Ovary (tissue), 7 donors: ENCODE measurements at regions not wholly inside any gene's neighbourhood (a gene's known extent, or its start where the extent isn't known, plus 50 kb on each side); places are given as distances from the start of the nearest gene placed in this dataset.

Experiments used
- DNase-seq, 5 donors: peaks; one replicate each; pipeline ENCODE4 v3.0.0-alpha.2; 2019 to 2020
- H3K27ac ChIP-seq, 2 donors: fragments of 200-600 bp; one replicate each; pipeline versions ENCODE4 v1.5.1 to v1.8.0; 2019 to 2022
- H3K27me3 ChIP-seq: fragments of 200-600 bp; one replicate; pipeline ENCODE4 v1.8.0; 2022
- H3K36me3 ChIP-seq: fragments of 200-600 bp; sonication (generic); one replicate; pipeline ENCODE4 v1.5.1; 2019
- H3K4me1 ChIP-seq: one replicate; pipeline ENCODE4 v1.8.1; 2013; ENCODE audit warnings: mild to moderate bottlenecking, moderate library complexity; ENCODE audit not compliant: insufficient read depth
- H3K4me3 ChIP-seq: fragments of 200-600 bp; sonication (generic); one replicate; pipeline ENCODE4 v1.5.1; 2017
- H3K9me3 ChIP-seq, 2 donors: fragments of 200-600 bp in 1 of 2; sonication (generic) in 1 of 2; one replicate each; pipeline versions ENCODE4 v1.5.1 to v1.8.1; 2013 to 2019; ENCODE audit warnings: mild to moderate bottlenecking in 1 of 2, moderate library complexity in 1 of 2
- CTCF ChIP-seq, 3 donors: fragments of 450-650 bp in 2 of 3; fragments of 200-600 bp in 1 of 3; IDR thresholded peaks; one replicate each; pipeline versions ENCODE4 v1.5.1 to v1.8.0; 2016 to 2022; ENCODE audit warnings: antibody characterized with exemption in 3 of 3, mild to moderate bottlenecking in 1 of 3
- EP300 ChIP-seq: sonication (generic); formaldehyde crosslinking; IDR thresholded peaks from one replicate; pipeline ENCODE4 v1.6.1; 2017; ENCODE audit warnings: antibody characterized with exemption
- POLR2A ChIP-seq: fragments of 450-650 bp; IDR thresholded peaks from one replicate; pipeline ENCODE4 v1.6.1; 2017; ENCODE audit warnings: antibody characterized with exemption, mild to moderate bottlenecking, moderate library complexity
- WGBS, 3 donors: extraction: QIAGEN DNeasy Blood & Tissue Kit in 1 of 3; methylation state at CpG; one replicate each; pipeline versions ENCODE4 v1.1.5 to v1.1.7; 2013 to 2017; 5-methylcytosine and 5-hydroxymethylcytosine counted together
- intact Hi-C, 4 donors: fragments of 100-400 bp; cut with DNase I; formaldehyde crosslinking; loops; one replicate each; pipeline versions ENCODE4 v1.11.0 to v1.15.1; 2022 to 2023
- donor health status: DM: no; HTN: no; CAD: no; lungs with moderate emphysema.
- donor health status: DM: no; HTN: no; CAD: no.
- donor health status: Bipolar disorder and iron deficiency.
- donor health status: DM: no; HTN: no; CAD: no.
- donor health status: DM: yes; HTN: yes; CAD: no.

- no peak for TF ChIP-seq EP300
- TF ChIP-seq POLR2A: no peak
- TF ChIP-seq CTCF (IDR thresholded peaks at IDR 0.05): no peak
- WGBS, 3 donors: 75 to 79% (median 78%) methylated on average over 4 of the region's 4 CpGs
- Histone ChIP-seq H3K27me3 (no peaks in the 10 kb centered on the region), H3K27ac (no peak overlapping the region), H3K4me1 (no peaks in the 10 kb centered on the region), H3K4me3 (no peak overlapping the region), H3K9me3 (no peaks in the 10 kb centered on the region), H3K36me3 (no peaks in the 10 kb centered on the region)
- intact Hi-C loops: loop anchor here in 1 of 4 donors (10.0 kb wide), 1 partner anchor 253 kb away; the partner anchor contains the start of gene GNAI1
- DNase-seq: no peak
Observed at GRCh38 chr7:80387634-80388193, 124.2 kb downstream of the GNAT3 start.

GRCh38 chr7:80386686-80387085, 125.2 kb downstream of the GNAT3 start:
- Histone ChIP-seq H3K27me3 (no peaks in the 10 kb centered on the region), H3K9me3 (no peaks in the 10 kb centered on the region), H3K36me3 (no peaks in the 10 kb centered on the region), H3K27ac (no peak overlapping the region), H3K4me3 (no peak overlapping the region), H3K4me1 (no peaks in the 10 kb centered on the region)
- WGBS, 3 donors: 91 to 95% (median 95%) methylated on average over 3 of the region's 3 CpGs
- intact Hi-C loops: loop anchor here in 1 of 4 donors (10.0 kb wide), 1 partner anchor 252 kb away; the partner anchor contains the start of gene GNAI1
- DNase-seq: no peak
- TF ChIP-seq EP300 (no peak), POLR2A (no peak), CTCF (IDR thresholded peaks at IDR 0.05) (no peak)

GRCh38 chr7:80385508-80385907, 126.4 kb downstream of the GNAT3 start:
- Histone ChIP-seq H3K4me3 (no peak overlapping the region), H3K36me3 (no peaks in the 10 kb centered on the region), H3K27ac (no peak overlapping the region), H3K27me3 (no peaks in the 10 kb centered on the region), H3K9me3 (no peaks in the 10 kb centered on the region), H3K4me1 (no peaks in the 10 kb centered on the region)
- TF ChIP-seq POLR2A: no peak
- DNase-seq: no peak
- intact Hi-C loops: loop anchor here in 1 of 4 donors (10.0 kb wide), 1 partner anchor 251 kb away; the partner anchor contains the start of gene GNAI1

- H3K27me3 ChIP-seq: no peaks in the 10 kb centered on the region
- H3K4me1 ChIP-seq: no peaks in the 10 kb centered on the region
- intact Hi-C loops: loop anchor here in 1 of 4 donors (10.0 kb wide), 1 partner anchor 246 kb away; the partner anchor contains the start of gene GNAI1
- H3K4me3 ChIP-seq: no peak overlapping the region
- no peaks in the 10 kb centered on the region for H3K36me3 ChIP-seq
- TF ChIP-seq EP300 (no peak), POLR2A (no peak), CTCF (IDR thresholded peaks at IDR 0.05) (no peak)
- DNase-seq: no peak
- no peaks in the 10 kb centered on the region for H3K9me3 ChIP-seq
- WGBS, 3 donors: 58 to 80% (median 72%) methylated on average over 1 of the region's 1 CpG
- no peak overlapping the region for H3K27ac ChIP-seq
Observed at GRCh38 chr7:80380957-80381356, 130.9 kb downstream of the GNAT3 start.
